ENCODE measurements at regions not wholly inside any gene's neighbourhood (a gene's known extent, or its start where the extent isn't known, plus 50 kb on each side); places are given as distances from the start of the nearest gene placed in this dataset.

GRCh38 chr6:23969344-23969743 is 156.7 kb upstream of the NRSN1 start:
- ATAC-seq (ENCODE audit: low read depth): no peak
- no peak overlapping the region for H2BK5ac ChIP-seq (ENCODE audit: low read depth, low read length, poor library complexity, severe bottlenecking)
- dilution Hi-C loops (cut with HindIII; ENCODE audit: low sequenced_read_pairs, unreplicated experiment): no loop called here
- H3K9me1 ChIP-seq (ENCODE audit: insufficient read depth, low read length): no peaks in the 10 kb centered on the region
- no peak overlapping the region for H2AFZ ChIP-seq (replicated peaks; ENCODE audit: low read length, poor library complexity)
- H3K4me1 ChIP-seq (ENCODE audit: control insufficient read depth, insufficient read depth, low read length): no peaks in the 10 kb centered on the region
- H3K23ac ChIP-seq (ENCODE audit: low read depth, low read length): no peak overlapping the region
- CTCF ChIA-PET: no interaction called here
- in situ Hi-C loops (cut with MboI; ENCODE audit: low sequenced_read_pairs): no loop called here
- H3K4ac ChIP-seq (ENCODE audit: low read depth, low read length): no peak overlapping the region
- no TSS peak for BruUV-seq (replicated peaks)
- no peak overlapping the region for H3K14ac ChIP-seq (replicated peaks; ENCODE audit: low read depth, low read length)
- no peaks in the 10 kb centered on the region for H4K20me1 ChIP-seq (ENCODE audit: insufficient read depth, low read length)
- H3K4me3 ChIP-seq (ENCODE audit: insufficient read depth, low read depth, low read length): no peak overlapping the region
- H3K18ac ChIP-seq (ENCODE audit: low read depth, low read length): no peak overlapping the region
- H3K9me3 ChIP-seq (ENCODE audit: control insufficient read depth, insufficient read depth, low read length): peaks cover 5% of the 10 kb centered on the region
- no peak overlapping the region for H3K27ac ChIP-seq (ENCODE audit: insufficient read depth, low read length)
- POLR2A ChIA-PET (ENCODE audit: unreplicated experiment): no interaction called here
- H4K5ac ChIP-seq (ENCODE audit: low read depth, low read length): no peak overlapping the region
- no peak overlapping the region for H2AK5ac ChIP-seq (ENCODE audit: low read depth, low read length)
- H4K91ac ChIP-seq (ENCODE audit: insufficient read depth, low read depth, low read length): no peak overlapping the region
- WGBS, 2 experiments (ENCODE audit: extremely low coverage in 2 of 2, insufficient read length in 1 of 2): no CpG with 5 or more reads among the region's 1 CpG
- no peak overlapping the region for H2BK15ac ChIP-seq (ENCODE audit: low read depth, low read length)
- TF ChIP-seq MAFK (IDR thresholded peaks at IDR 0.05; ENCODE audit: low read depth, low read length) (peak; percentile 72), USF2 (IDR thresholded peaks at IDR 0.05; ENCODE audit: low read depth, low read length) (no peak)
- H3K79me1 ChIP-seq (ENCODE audit: low read depth in 1 of 2, low read length in 2 of 2): no peaks in the 10 kb centered on the region
- no peak overlapping the region for H2BK120ac ChIP-seq (ENCODE audit: low read depth, low read length)
- intact Hi-C loops (cut with micrococcal nuclease): no loop called here
- no peak overlapping the region for H2AK9ac ChIP-seq (replicated peaks; ENCODE audit: low read depth, low read length, poor library complexity)
- no peak overlapping the region for H3K4me2 ChIP-seq (ENCODE audit: low read depth, low read length)
- DNase-seq: no peak
- H3K27me3 ChIP-seq (ENCODE audit: control insufficient read depth, insufficient read depth, low read length): no peaks in the 10 kb centered on the region
- H3K9ac ChIP-seq (ENCODE audit: low read depth, low read length): no peak overlapping the region
- H3K56ac ChIP-seq (ENCODE audit: extremely low read depth, insufficient read depth, low read length): no peak overlapping the region
- H4K8ac ChIP-seq (ENCODE audit: low read depth in 2 of 2, low read length in 2 of 2): no peak overlapping the region
- no peak overlapping the region for H2BK20ac ChIP-seq (ENCODE audit: low read depth, low read length)
- no peaks in the 10 kb centered on the region for H3K36me3 ChIP-seq (ENCODE audit: control insufficient read depth, insufficient read depth, low read length)
